HepG2 (cell line): ENCODE measurements at regions not wholly inside any gene's neighbourhood (a gene's known extent, or its start where the extent isn't known, plus 50 kb on each side); places are given as distances from the start of the nearest gene placed in this dataset.

Source experiments
- AGO1 ChIP-seq: fragments of 200-400 bp; formaldehyde crosslinking; IDR thresholded peaks from 2 replicates; pipeline ENCODE4 v1.6.1; 2017; ENCODE audit warnings: mild to moderate bottlenecking, low read depth, low read length, moderate library complexity; ENCODE audit not compliant: poor library complexity, severe bottlenecking
- NFYB ChIP-seq: sonication (generic); formaldehyde crosslinking; IDR thresholded peaks from 2 replicates; pipeline ENCODE4 v1.4.0; 2020; ENCODE audit warnings: missing genetic modification reagents
- RFX5 ChIP-seq: IDR thresholded peaks from 2 replicates; pipeline ENCODE4 v1.6.1; 2011; ENCODE audit warnings: low read depth, low read length, improper control_type of control experiment
- ZNF138 ChIP-seq: sonication (generic); formaldehyde crosslinking; IDR thresholded peaks from 2 replicates; pipeline ENCODE4 v1.5.0; 2020; ENCODE audit warnings: mild to moderate bottlenecking, low read depth, missing genetic modification reagents

DNA sequence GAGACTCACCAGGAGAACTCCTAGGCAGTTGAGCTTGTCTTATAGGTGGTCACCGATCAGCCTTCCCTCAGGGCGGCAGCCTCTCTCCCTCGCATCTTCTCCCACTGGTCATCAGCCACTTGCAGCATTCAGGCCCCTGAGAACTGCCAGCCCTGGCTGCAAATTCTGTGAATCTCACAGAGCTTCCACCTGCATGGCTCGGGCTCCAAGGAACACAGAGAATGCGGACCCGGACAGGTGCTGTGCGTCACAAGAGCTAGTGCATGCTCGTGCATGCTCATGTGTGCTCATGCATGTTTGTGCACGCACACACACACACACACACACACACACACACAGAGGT lies 176.9 kb downstream of the ARHGAP12 start:
- TF ChIP-seq RFX5: no peak
- TF ChIP-seq AGO1: no peak
- no peak for TF ChIP-seq NFYB (CRISPR knock-in tag)
- TF ChIP-seq ZNF138 (CRISPR knock-in tag): no peak
